CD4-positive, alpha-beta T cell (primary cell): ENCODE measurements at regions not wholly inside any gene's neighbourhood (a gene's known extent, or its start where the extent isn't known, plus 50 kb on each side); places are given as distances from the start of the nearest gene placed in this dataset.

Experiments used
- ATAC-seq: fragments of 200-7000 bp; cut with Tn5 transposase; one replicate; pipeline ENCODE4 v1.10.0; 2022; ENCODE audit warnings: mild to moderate bottlenecking; ENCODE audit not compliant: poor library complexity
- CTCF ChIA-PET: fragments of 350-600 bp; sonication (Branson Sonifier 250); formaldehyde crosslinking; loops from one replicate; lab custom pipeline; 2021; ENCODE audit warnings: antibody characterized with exemption, inconsistent platforms; lab: Charles Lee
- POLR2A ChIA-PET: fragments of 350-600 bp; sonication (Branson Sonifier 250); formaldehyde crosslinking; loops from one replicate; lab custom pipeline; 2021; ENCODE audit warnings: antibody characterized with exemption, inconsistent platforms; lab: Charles Lee
- DNase-seq, 14 experiments: peaks; one replicate each; pipeline ENCODE4 v3.0.0-alpha.2; 2013 to 2020; ENCODE audit warnings: mixed read lengths in 2 of 14
- H3K27ac ChIP-seq, 2 donors: one replicate each; pipeline versions ENCODE4 v1.5.1 to v1.7.0; 2013; ENCODE audit warnings: low read length in 2 of 2, low read depth in 1 of 2, mild to moderate bottlenecking in 1 of 2
- H3K27me3 ChIP-seq, 2 experiments: 1 replicate in 1 of 2; 2 replicates in 1 of 2; pipeline versions ENCODE4 v1.6.1 to v1.7.0; 2013; ENCODE audit warnings: low read length in 2 of 2, control low read depth in 1 of 2, mild to moderate bottlenecking in 1 of 2, moderate library complexity in 1 of 2; ENCODE audit not compliant: insufficient read depth in 2 of 2, control insufficient read depth in 1 of 2
- H3K36me3 ChIP-seq: one replicate; pipeline ENCODE4 v1.6.1; 2013; ENCODE audit warnings: low read length, control low read depth; ENCODE audit not compliant: insufficient read depth
- H3K4me1 ChIP-seq: one replicate; pipeline ENCODE4 v1.6.1; 2013; ENCODE audit warnings: low read length, control low read depth; ENCODE audit not compliant: insufficient read depth
- H3K4me3 ChIP-seq: one replicate; pipeline ENCODE4 v1.5.1; 2013; ENCODE audit warnings: mild to moderate bottlenecking, low read length, moderate library complexity
- H3K9me3 ChIP-seq, 2 experiments: 1 replicate in 1 of 2; 2 replicates in 1 of 2; pipeline versions ENCODE4 v1.6.1 to v1.7.0; 2013; ENCODE audit warnings: low read length in 2 of 2, mild to moderate bottlenecking in 2 of 2, control low read depth in 1 of 2, moderate library complexity in 1 of 2; ENCODE audit not compliant: control insufficient read depth in 1 of 2, insufficient read depth in 1 of 2
- H3K27ac Mint-ChIP-seq: one replicate; pipeline ENCODE4 v1.8.0; 2020; ENCODE audit warnings: mixed read lengths
- H3K27me3 Mint-ChIP-seq: one replicate; pipeline ENCODE4 v1.8.0; 2021; ENCODE audit warnings: mixed read lengths
- H3K36me3 Mint-ChIP-seq: one replicate; pipeline ENCODE4 v1.8.0; 2021; ENCODE audit warnings: low read depth, mixed read lengths
- H3K4me1 Mint-ChIP-seq: one replicate; pipeline ENCODE4 v1.8.0; 2021; ENCODE audit warnings: low read depth, mixed read lengths
- H3K4me3 Mint-ChIP-seq: one replicate; pipeline ENCODE4 v1.8.0; 2020; ENCODE audit warnings: mild to moderate bottlenecking, mixed read lengths
- H3K9me3 Mint-ChIP-seq: one replicate; pipeline ENCODE4 v1.8.0; 2020; ENCODE audit warnings: mixed read lengths
- CTCF ChIP-seq: fragments of 200-600 bp; IDR thresholded peaks from one replicate; pipeline ENCODE4 v1.8.0; 2022; ENCODE audit warnings: antibody characterized with exemption, mild to moderate bottlenecking
- intact Hi-C, 2 experiments: fragments of 100-400 bp; cut with DNase I in 1 of 2; cut with micrococcal nuclease in 1 of 2; formaldehyde crosslinking; loops; one replicate each; pipeline versions ENCODE4 v1.15.1 to v1.9.0; 2023 to 2025; cut with DNase I, micrococcal nuclease

GRCh38 chr1:221337106-221337505, 404.8 kb downstream of the DUSP10 start:
- intact Hi-C loops, result no loop called here
- ChIA-PET CTCF (no interaction called here), POLR2A (no interaction called here)
- no peak overlapping the region for H3K27ac Mint-ChIP-seq
- Histone ChIP-seq H3K9me3 (no peaks in the 10 kb centered on the region), H3K27me3 (peaks cover 0 to 7% of the 10 kb centered on the region in 2 experiments), H3K4me1 (no peaks in the 10 kb centered on the region), H3K36me3 (no peaks in the 10 kb centered on the region), H3K27ac (no peak overlapping the region), H3K4me3 (no peak overlapping the region)
- H3K36me3 Mint-ChIP-seq, result no peaks in the 10 kb centered on the region
- H3K4me3 Mint-ChIP-seq, result no peak overlapping the region
- peaks cover 25% of the 10 kb centered on the region for H3K27me3 Mint-ChIP-seq
- peaks cover 2% of the 10 kb centered on the region for H3K9me3 Mint-ChIP-seq
- DNase-seq (no peak), ATAC-seq (no peak)
- H3K4me1 Mint-ChIP-seq, result no peaks in the 10 kb centered on the region
- TF ChIP-seq CTCF, result no peak

GRCh38 chr1:221343136-221343535, 398.8 kb downstream of the DUSP10 start:
- intact Hi-C loops, result no loop called here
- TF ChIP-seq CTCF, result no peak
- H3K27ac ChIP-seq, result no peak overlapping the region
- ChIA-PET POLR2A (no interaction called here), CTCF (no interaction called here)
- H3K4me3 ChIP-seq, result no peak overlapping the region
- ATAC-seq (no peak), DNase-seq (no peak)
- Mint-ChIP-seq H3K4me1 (no peaks in the 10 kb centered on the region), H3K9me3 (no peaks in the 10 kb centered on the region), H3K27me3 (peaks cover 13% of the 10 kb centered on the region), H3K4me3 (no peak overlapping the region), H3K36me3 (no peaks in the 10 kb centered on the region), H3K27ac (no peak overlapping the region)
- H3K4me1 ChIP-seq, result no peaks in the 10 kb centered on the region
- H3K36me3 ChIP-seq, result no peaks in the 10 kb centered on the region
- H3K9me3 ChIP-seq, result peaks cover 0 to 3% of the 10 kb centered on the region in 2 experiments
- peaks cover 0 to 3% of the 10 kb centered on the region in 2 experiments for H3K27me3 ChIP-seq

GRCh38 chr1:221343607-221344006, 398.3 kb downstream of the DUSP10 start:
- peaks cover 0 to 3% of the 10 kb centered on the region in 2 experiments for H3K27me3 ChIP-seq
- Mint-ChIP-seq H3K27ac (no peak overlapping the region), H3K36me3 (no peaks in the 10 kb centered on the region), H3K4me3 (no peak overlapping the region), H3K9me3 (no peaks in the 10 kb centered on the region), H3K4me1 (no peaks in the 10 kb centered on the region), H3K27me3 (peaks cover 13% of the 10 kb centered on the region)
- no peaks in the 10 kb centered on the region for H3K4me1 ChIP-seq
- TF ChIP-seq CTCF, result no peak
- H3K9me3 ChIP-seq, result peaks cover 0 to 3% of the 10 kb centered on the region in 2 experiments
- CTCF ChIA-PET, result no interaction called here
- intact Hi-C loops, result no loop called here
- no peak overlapping the region for H3K4me3 ChIP-seq
- no peak overlapping the region for H3K27ac ChIP-seq
- no peaks in the 10 kb centered on the region for H3K36me3 ChIP-seq
- POLR2A ChIA-PET, result no interaction called here
- ATAC-seq, result no peak
- no peak for DNase-seq
